GM23338 (cell line): ENCODE measurements at regions not wholly inside any gene's neighbourhood (a gene's known extent, or its start where the extent isn't known, plus 50 kb on each side); places are given as distances from the start of the nearest gene placed in this dataset.

Experiments
- ATAC-seq: fragments of 200-7000 bp; cut with Tn5 transposase; 3 replicates; pipeline ENCODE4 v1.9.1; 2020
- DNase-seq: peaks from one replicate; pipeline ENCODE4 v3.0.0-alpha.2; 2015; ENCODE audit warnings: low spot score
- H2AFZ ChIP-seq: fragments of 200-600 bp; sonication (generic); 2 replicates; pipeline ENCODE4 v1.8.0; 2016; ENCODE audit warnings: antibody characterized with exemption, mild to moderate bottlenecking, moderate library complexity
- H3F3A ChIP-seq: fragments of 200-600 bp; sonication (generic); replicated peaks from 2 replicates; pipeline ENCODE4 v1.8.0; 2017; ENCODE audit warnings: antibody characterized with exemption, mixed run types, low read depth
- H3K27ac ChIP-seq: fragments of 200-600 bp; sonication (generic); 2 replicates; pipeline ENCODE4 v1.6.1; 2016; ENCODE audit warnings: low read depth
- H3K27me3 ChIP-seq: fragments of 200-600 bp; sonication (generic); 2 replicates; pipeline ENCODE4 v1.8.0; 2016; ENCODE audit warnings: mild to moderate bottlenecking, mixed run types, moderate library complexity; ENCODE audit not compliant: insufficient read depth
- H3K36me3 ChIP-seq: fragments of 200-600 bp; sonication (generic); 2 replicates; pipeline ENCODE4 v1.8.0; 2016; ENCODE audit warnings: mild to moderate bottlenecking; ENCODE audit not compliant: insufficient read depth
- H3K4me1 ChIP-seq: fragments of 200-600 bp; sonication (generic); 2 replicates; pipeline ENCODE4 v1.8.0; 2016; ENCODE audit warnings: mild to moderate bottlenecking, moderate library complexity; ENCODE audit not compliant: insufficient read depth
- H3K4me2 ChIP-seq: fragments of 200-600 bp; sonication (generic); 2 replicates; pipeline ENCODE4 v1.7.1; 2017; ENCODE audit warnings: mixed run types
- H3K4me3 ChIP-seq: fragments of 200-600 bp; sonication (generic); 2 replicates; pipeline ENCODE4 v1.6.1; 2016; ENCODE audit warnings: mixed run types
- H3K79me2 ChIP-seq: fragments of 200-600 bp; sonication (generic); replicated peaks from 2 replicates; pipeline ENCODE4 v1.8.0; 2017; ENCODE audit warnings: mild to moderate bottlenecking; ENCODE audit not compliant: insufficient read depth
- H3K9me2 ChIP-seq: fragments of 200-600 bp; sonication (generic); 2 replicates; pipeline ENCODE4 v1.8.0; 2017; ENCODE audit not compliant: insufficient read depth
- H4K20me1 ChIP-seq: fragments of 200-600 bp; sonication (generic); replicated peaks from 2 replicates; pipeline ENCODE4 v1.8.0; 2017; ENCODE audit warnings: mild to moderate bottlenecking; ENCODE audit not compliant: insufficient read depth
- H3K27ac Mint-ChIP-seq: 2 replicates; pipeline ENCODE4 v1.8.0; 2020; ENCODE audit warnings: inconsistent platforms, mild to moderate bottlenecking, moderate library complexity, mixed read lengths
- H3K27me3 Mint-ChIP-seq: 3 replicates; pipeline ENCODE4 v1.8.0; 2022; ENCODE audit warnings: low read depth, mild to moderate bottlenecking, moderate library complexity, mixed read lengths, inconsistent platforms; ENCODE audit not compliant: insufficient read depth, poor library complexity
- H3K36me3 Mint-ChIP-seq: 3 replicates; pipeline ENCODE4 v1.8.0; 2021; ENCODE audit warnings: low read depth, mild to moderate bottlenecking, inconsistent platforms, moderate library complexity, mixed read lengths
- H3K4me1 Mint-ChIP-seq: 3 replicates; pipeline ENCODE4 v1.8.0; 2020; ENCODE audit warnings: mild to moderate bottlenecking, inconsistent platforms, mixed read lengths
- H3K4me3 Mint-ChIP-seq: 3 replicates; pipeline ENCODE4 v1.8.0; 2021; ENCODE audit warnings: moderate library complexity, mild to moderate bottlenecking, inconsistent platforms, mixed read lengths
- H3K9me3 Mint-ChIP-seq: 3 replicates; pipeline ENCODE4 v1.8.0; 2020; ENCODE audit warnings: moderate library complexity, mild to moderate bottlenecking, inconsistent platforms, mixed read lengths
- EZH2 ChIP-seq: fragments of 200-600 bp; sonication (generic); IDR thresholded peaks from one replicate; pipeline ENCODE4 v1.8.0; 2017; ENCODE audit warnings: antibody characterized with exemption, mild to moderate bottlenecking, low read depth; ENCODE audit not compliant: unreplicated experiment
- EZH2phosphoT487 ChIP-seq: fragments of 200-600 bp; sonication (generic); IDR thresholded peaks from one replicate; pipeline ENCODE4 v1.8.1; 2018; ENCODE audit warnings: antibody characterized with exemption; ENCODE audit not compliant: unreplicated experiment
- JUNB ChIP-seq: IDR thresholded peaks from one replicate; pipeline ENCODE4 v1.6.1; 2016; ENCODE audit warnings: antibody characterized with exemption; ENCODE audit not compliant: unreplicated experiment
- NANOG ChIP-seq: IDR thresholded peaks from 2 replicates; pipeline ENCODE4 v1.6.1; 2016; ENCODE audit warnings: antibody characterized with exemption, borderline replicate concordance
- POLR2AphosphoS5 ChIP-seq: IDR thresholded peaks from 2 replicates; pipeline ENCODE4 v1.6.1; 2016; ENCODE audit warnings: antibody characterized with exemption, low read depth
- STAT1 ChIP-seq: IDR thresholded peaks from one replicate; pipeline ENCODE4 v1.6.1; 2016; ENCODE audit warnings: antibody characterized with exemption; ENCODE audit not compliant: unreplicated experiment
- ZNF331 ChIP-seq: fragments of 250-450 bp; sonication (Bioruptor Pico); IDR thresholded peaks from 2 replicates; pipeline ENCODE4 v1.5.0; 2020; ENCODE audit warnings: low read depth, mild to moderate bottlenecking, moderate library complexity
- TF ChIP-seq, protein P1 (sequence below): IDR thresholded peaks from 2 replicates; pipeline ENCODE4 v1.6.1; 2016; ENCODE audit warnings: antibody characterized with exemption
- TF ChIP-seq, protein P2 (sequence below): IDR thresholded peaks from one replicate; pipeline ENCODE4 v1.6.1; 2018; ENCODE audit warnings: antibody characterized with exemption; ENCODE audit not compliant: unreplicated experiment
- TF ChIP-seq, protein P3 (sequence below), 2 experiments: fragments of 200-600 bp in 1 of 2; sonication (generic) in 1 of 2; conservative IDR thresholded peaks; 2 replicates each; pipeline versions ENCODE4 v1.5.1 to v1.6.1; 2016 to 2017; ENCODE audit warnings: antibody characterized with exemption in 2 of 2, low read depth in 2 of 2, mild to moderate bottlenecking in 2 of 2, moderate library complexity in 1 of 2

DNA sequence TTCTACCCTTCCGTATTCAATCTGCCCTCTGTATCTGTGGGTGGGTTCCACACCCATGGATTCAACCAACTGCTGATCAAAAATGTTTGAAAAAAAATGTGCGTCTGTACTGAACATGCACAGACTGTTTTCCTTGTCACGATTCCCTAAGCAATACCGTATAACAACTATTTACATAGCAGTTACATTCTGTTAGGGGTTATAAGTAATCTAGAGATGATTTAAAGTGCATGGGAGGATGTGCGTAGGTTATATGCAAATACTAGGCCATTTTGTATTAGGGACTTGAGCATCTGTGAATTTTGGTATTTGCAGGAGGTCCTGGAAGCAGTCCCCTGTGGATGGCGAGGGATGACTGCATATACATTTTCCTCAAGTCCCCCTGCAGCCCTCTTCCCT is 486.9 kb downstream of the PREX1 start (continued):
- TF ChIP-seq EZH2phosphoT487 = no peak
- TF ChIP-seq, protein P1, sequence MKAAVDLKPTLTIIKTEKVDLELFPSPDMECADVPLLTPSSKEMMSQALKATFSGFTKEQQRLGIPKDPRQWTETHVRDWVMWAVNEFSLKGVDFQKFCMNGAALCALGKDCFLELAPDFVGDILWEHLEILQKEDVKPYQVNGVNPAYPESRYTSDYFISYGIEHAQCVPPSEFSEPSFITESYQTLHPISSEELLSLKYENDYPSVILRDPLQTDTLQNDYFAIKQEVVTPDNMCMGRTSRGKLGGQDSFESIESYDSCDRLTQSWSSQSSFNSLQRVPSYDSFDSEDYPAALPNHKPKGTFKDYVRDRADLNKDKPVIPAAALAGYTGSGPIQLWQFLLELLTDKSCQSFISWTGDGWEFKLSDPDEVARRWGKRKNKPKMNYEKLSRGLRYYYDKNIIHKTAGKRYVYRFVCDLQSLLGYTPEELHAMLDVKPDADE = no peak
- no peak for TF ChIP-seq STAT1
- TF ChIP-seq, protein P2, sequence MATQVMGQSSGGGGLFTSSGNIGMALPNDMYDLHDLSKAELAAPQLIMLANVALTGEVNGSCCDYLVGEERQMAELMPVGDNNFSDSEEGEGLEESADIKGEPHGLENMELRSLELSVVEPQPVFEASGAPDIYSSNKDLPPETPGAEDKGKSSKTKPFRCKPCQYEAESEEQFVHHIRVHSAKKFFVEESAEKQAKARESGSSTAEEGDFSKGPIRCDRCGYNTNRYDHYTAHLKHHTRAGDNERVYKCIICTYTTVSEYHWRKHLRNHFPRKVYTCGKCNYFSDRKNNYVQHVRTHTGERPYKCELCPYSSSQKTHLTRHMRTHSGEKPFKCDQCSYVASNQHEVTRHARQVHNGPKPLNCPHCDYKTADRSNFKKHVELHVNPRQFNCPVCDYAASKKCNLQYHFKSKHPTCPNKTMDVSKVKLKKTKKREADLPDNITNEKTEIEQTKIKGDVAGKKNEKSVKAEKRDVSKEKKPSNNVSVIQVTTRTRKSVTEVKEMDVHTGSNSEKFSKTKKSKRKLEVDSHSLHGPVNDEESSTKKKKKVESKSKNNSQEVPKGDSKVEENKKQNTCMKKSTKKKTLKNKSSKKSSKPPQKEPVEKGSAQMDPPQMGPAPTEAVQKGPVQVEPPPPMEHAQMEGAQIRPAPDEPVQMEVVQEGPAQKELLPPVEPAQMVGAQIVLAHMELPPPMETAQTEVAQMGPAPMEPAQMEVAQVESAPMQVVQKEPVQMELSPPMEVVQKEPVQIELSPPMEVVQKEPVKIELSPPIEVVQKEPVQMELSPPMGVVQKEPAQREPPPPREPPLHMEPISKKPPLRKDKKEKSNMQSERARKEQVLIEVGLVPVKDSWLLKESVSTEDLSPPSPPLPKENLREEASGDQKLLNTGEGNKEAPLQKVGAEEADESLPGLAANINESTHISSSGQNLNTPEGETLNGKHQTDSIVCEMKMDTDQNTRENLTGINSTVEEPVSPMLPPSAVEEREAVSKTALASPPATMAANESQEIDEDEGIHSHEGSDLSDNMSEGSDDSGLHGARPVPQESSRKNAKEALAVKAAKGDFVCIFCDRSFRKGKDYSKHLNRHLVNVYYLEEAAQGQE = no peak
- TF ChIP-seq, protein P3, sequence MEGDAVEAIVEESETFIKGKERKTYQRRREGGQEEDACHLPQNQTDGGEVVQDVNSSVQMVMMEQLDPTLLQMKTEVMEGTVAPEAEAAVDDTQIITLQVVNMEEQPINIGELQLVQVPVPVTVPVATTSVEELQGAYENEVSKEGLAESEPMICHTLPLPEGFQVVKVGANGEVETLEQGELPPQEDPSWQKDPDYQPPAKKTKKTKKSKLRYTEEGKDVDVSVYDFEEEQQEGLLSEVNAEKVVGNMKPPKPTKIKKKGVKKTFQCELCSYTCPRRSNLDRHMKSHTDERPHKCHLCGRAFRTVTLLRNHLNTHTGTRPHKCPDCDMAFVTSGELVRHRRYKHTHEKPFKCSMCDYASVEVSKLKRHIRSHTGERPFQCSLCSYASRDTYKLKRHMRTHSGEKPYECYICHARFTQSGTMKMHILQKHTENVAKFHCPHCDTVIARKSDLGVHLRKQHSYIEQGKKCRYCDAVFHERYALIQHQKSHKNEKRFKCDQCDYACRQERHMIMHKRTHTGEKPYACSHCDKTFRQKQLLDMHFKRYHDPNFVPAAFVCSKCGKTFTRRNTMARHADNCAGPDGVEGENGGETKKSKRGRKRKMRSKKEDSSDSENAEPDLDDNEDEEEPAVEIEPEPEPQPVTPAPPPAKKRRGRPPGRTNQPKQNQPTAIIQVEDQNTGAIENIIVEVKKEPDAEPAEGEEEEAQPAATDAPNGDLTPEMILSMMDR (conservative IDR thresholded peaks at IDR 0.05; ENCODE audit: low read depth in 2 of 2) = no peak
- TF ChIP-seq NANOG = no peak

DNA sequence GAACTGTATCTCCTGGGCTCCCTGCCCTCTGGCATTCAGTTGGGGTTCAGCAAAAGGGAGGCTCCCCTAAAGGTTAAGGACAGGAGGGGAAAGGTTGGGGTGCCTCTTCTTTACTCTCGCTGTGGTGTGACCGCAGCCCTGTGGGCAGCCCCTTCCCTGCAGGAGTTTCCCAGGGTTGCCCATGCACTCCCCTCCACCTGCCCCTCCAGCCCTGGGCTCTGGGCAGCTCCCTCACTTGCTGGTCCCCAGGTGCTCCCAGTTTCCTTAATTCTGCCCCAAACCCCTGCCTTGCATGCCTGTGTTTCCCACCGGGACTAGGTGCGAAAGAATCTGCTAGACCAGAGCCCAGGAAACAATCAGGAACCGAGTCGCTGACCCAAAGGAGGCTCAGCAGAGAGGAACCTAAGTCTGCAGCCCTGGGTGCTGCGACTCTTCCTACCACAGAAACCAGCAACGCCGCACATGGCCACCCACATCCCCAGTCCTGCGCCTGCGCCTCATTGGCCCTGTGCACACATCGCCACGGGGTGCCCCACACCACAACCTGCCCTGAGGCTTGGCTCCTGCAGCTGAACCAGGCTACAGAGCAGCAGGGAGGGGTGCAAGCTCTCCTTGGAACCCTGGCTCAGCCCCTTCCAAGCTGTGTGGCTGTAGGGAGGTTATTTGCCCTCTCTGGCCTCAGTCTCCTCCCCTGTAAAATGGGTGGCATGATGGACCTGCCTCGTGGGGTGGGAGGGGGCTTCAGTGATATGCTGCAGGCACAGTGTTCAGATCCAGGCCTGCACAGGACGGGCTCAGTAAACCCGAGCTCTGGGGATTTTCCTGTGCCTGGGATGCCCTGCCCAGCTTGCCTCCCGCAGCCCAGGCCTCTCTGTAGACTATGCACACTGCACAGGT is 487.6 kb downstream of the PREX1 start:
- no peaks in the 10 kb centered on the region for H3K36me3 Mint-ChIP-seq
- no peak for ATAC-seq
- TF ChIP-seq, protein P2 = no peak
- no peak for TF ChIP-seq STAT1
- no peak for TF ChIP-seq EZH2phosphoT487
- no peak for TF ChIP-seq POLR2AphosphoS5
- TF ChIP-seq EZH2 = no peak
- TF ChIP-seq ZNF331 (CRISPR knock-in tag) = no peak
- TF ChIP-seq, protein P3 (conservative IDR thresholded peaks at IDR 0.05; ENCODE audit: low read depth in 2 of 2) = no peak
- no peak for TF ChIP-seq JUNB

More for the DNA sequence above, 487.6 kb downstream of the PREX1 start:
- Histone ChIP-seq H3F3A (no peaks in the 10 kb centered on the region), H3K4me3 (no peak overlapping the region), H3K27me3 (no peaks in the 10 kb centered on the region), H3K9me2 (0 out of 2 replicates have a peak, but pooled peaks cover 7% of the 10 kb centered on the region), H3K4me1 (peaks cover 14% of the 10 kb centered on the region; the same call in 1 of the 2 replicates), H3K79me2 (no peaks in the 10 kb centered on the region), H4K20me1 (no peaks in the 10 kb centered on the region), H3K36me3 (no peaks in the 10 kb centered on the region), H3K4me2 (no peak overlapping the region), H3K27ac (no peak overlapping the region), H2AFZ (no peak overlapping the region)
- H3K27me3 Mint-ChIP-seq = peaks cover 12% of the 10 kb centered on the region
- H3K27ac Mint-ChIP-seq = no peak overlapping the region
- H3K4me3 Mint-ChIP-seq = no peak overlapping the region
- no peak for DNase-seq
- H3K4me1 Mint-ChIP-seq = peaks cover 12% of the 10 kb centered on the region
- no peaks in the 10 kb centered on the region; the same call in 2 of the 3 replicates for H3K9me3 Mint-ChIP-seq
